ENCODE measurements at regions not wholly inside any gene's neighbourhood (a gene's known extent, or its start where the extent isn't known, plus 50 kb on each side); places are given as distances from the start of the nearest gene placed in this dataset.

GRCh38 chr1:216847397-216848036, 124.3 kb upstream of the ESRRG start:
- no peak for DNase-seq

GRCh38 chr1:216846339-216846738, 123.1 kb upstream of the ESRRG start:
- no peak for DNase-seq

GRCh38 chr1:216843409-216843808, 120.2 kb upstream of the ESRRG start:
- no peak for DNase-seq

GRCh38 chr1:216841165-216841564, 117.9 kb upstream of the ESRRG start:
- DNase-seq, result no peak

DNA sequence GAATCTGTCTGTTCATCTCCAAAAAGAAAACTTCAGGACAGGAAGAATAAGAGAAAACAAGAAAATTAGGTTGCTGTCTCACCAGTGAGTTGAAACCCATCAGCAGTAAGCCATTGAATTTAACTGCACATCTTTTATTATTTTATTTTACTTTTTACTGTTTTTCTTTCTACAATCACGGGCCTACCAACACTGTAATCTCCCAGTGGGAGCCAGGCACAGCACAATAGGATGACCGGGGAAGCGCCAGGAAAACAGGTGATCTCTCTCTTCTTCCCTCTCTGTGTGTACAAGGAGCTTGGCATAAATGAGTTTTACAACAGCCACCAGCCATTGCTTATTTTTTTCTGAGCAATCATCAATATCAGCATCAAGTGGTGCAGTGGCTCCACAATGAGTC, 113.1 kb upstream of the ESRRG start:
- DNase-seq, result no peak

GRCh38 chr1:216833509-216833908, 110.3 kb upstream of the ESRRG start:
- no peak for DNase-seq

DNA sequence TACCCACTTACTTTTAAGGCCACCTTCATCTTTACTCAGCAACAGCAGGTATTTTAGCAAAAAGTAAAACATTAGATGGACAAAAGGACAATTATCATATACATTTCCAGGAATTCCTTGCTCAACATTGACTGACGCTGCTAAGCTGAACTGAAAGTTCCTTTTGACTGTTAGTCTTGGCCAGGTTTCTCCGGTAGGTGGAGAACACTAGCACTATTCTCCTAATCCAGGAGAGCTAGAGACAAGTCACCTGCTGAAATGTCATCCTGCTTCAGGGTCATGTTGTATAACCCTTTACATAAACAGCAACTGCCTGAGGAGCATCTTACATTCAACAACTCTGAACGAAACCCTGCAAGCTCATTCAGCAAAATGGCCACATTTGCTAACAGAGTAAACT, 109.0 kb upstream of the ESRRG start:
- DNase-seq, result no peak

DNA sequence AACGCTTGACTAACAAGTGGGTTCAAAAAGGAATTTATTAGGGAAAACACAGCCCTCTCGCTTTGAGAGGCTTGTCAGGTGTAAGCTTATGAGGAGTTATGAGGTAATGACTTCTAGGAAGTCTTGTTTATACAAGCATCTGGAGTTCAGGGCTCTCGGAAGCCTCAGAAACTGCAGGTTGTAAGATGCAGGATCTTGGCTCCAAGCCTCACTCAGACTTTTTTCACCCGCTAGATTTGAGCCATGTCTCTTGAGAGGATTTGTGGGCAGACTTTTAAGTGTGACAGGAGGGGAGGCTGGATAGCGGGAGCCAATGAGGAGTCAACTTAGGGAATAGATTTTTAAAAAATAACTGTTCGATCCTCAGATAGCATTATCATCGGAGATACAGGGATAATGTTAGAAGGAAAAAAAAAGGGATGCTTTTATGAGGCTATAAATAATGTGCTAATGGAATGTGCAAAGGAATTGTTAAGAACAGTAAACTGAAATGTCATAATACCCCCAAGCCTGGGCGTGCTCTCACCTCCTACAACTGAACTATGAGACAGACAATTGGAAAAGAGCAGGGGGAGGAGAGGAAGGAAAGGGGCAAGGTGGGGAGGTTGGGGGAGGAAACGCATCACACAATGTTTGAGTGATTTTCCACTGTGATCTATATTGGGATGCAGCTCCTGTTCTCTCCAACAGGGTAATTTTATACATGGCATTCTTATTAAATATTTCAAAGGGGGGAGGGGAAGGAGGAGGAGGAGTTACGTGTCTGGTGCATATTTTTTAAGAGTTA, 107.4 kb upstream of the ESRRG start:
- DNase-seq, result no peak

GRCh38 chr1:216827251-216827650, 104.0 kb upstream of the ESRRG start:
- no peak for DNase-seq

DNA sequence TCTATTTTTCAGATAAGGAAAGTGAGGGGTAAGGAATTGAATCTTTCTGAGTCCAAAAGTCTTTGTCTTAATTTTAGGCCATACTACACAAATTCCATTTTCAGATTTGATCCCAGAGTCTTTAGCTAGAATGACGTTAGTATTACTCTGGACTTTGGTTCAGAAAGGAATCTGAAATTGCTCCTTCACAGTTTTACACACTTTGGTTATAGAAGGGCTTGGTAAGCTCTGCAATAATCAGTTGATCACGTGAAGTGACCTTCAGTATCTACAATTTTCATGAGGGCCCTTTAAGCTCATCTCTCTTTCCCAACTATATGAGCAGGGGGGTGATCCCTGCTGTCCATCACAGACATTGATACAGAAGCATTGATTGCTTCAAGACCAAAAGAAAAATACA, 103.4 kb upstream of the ESRRG start:
- DNase-seq, result no peak

GRCh38 chr1:216826214-216826613, 103.0 kb upstream of the ESRRG start:
- DNase-seq, result no peak

DNA sequence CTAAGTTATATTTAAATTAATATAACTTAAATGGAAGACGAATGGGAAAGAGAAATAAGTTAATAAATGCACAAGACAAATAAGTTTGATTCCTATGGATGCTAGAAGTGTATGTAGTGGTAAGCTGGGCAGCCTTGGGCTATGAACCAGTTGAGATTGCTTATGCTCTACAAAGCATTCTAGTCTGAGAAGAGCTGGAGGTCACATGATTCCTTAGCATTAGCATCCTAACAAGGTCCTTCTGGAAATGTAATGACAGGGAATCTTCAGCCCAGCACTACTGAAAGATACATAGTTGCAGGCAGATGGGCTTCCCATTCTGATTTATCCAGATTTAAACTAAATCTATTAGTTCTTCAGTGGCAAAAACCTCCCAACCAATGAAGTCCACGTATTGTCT, 102.3 kb upstream of the ESRRG start:
- DNase-seq, result no peak

GRCh38 chr1:216824511-216824910, 101.3 kb upstream of the ESRRG start:
- no peak for DNase-seq

GRCh38 chr1:216823731-216824130, 100.5 kb upstream of the ESRRG start:
- DNase-seq, result no peak

DNA sequence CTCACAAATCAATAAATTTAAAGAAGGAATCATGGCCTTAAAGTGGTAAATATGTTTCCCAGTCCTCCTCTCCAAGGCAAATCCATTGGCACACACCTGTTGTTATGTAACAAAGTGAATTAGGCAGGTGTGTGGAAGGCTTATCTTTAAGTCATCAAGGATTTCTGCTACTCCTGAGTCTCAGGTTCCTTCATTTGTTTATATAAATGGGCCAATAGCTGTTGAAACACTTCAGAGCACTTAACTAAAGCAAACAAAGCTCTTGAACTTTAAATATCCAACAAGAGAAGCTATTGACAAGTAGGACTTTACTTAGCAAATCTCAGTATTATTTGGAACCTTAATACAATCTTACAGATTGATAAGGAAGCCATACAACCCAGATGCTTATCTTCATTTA, 99.3 kb upstream of the ESRRG start:
- peak; percentile 62 for DNase-seq

- no peak for DNase-seq
Measured at GRCh38 chr1:216820345-216820744, 97.1 kb upstream of the ESRRG start.

DNA sequence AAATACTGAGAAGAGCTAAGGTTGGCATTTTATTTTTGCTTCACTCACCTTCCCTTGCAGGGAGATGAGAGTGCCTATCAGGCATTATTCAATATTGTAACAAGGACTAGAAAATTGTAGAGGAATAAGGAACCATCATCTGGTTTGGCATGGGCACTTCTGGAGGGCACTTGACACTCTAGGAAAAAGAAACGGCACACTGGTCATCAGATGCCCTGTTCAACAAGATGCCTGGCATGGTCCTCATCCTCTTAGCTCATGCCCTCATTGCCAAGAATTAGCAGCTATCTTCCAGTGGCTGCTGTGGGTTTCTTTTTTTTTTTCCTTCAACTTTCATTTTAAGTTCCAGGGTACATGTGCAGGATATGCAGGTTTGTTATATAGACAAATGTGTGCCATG, 95.1 kb upstream of the ESRRG start:
- no peak for DNase-seq

- no peak for DNase-seq
Measured at GRCh38 chr1:216815260-216816131, 92.3 kb upstream of the ESRRG start.

- DNase-seq, result no peak
Measured at GRCh38 chr1:216814576-216815259, 91.5 kb upstream of the ESRRG start.

DNA sequence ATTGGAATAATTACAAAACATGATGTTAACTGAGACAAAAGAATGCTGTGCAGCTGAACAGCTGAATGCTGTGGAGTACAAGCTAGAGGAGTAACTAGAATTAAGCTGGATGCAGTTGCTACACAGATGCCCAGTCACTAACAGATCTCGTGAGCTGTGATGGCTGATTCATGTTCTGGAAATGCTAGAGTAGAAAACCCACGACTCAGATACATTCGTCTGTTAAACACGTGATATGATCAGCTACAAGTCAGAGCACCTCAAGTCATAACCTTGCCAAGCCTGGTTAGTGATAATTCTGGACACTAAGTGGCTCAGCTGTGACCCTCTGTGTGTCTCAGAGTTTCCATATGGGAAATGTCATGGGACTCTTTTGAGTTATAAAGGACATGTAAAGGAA, 89.7 kb upstream of the ESRRG start:
- DNase-seq, result no peak

- no peak for DNase-seq
Measured at GRCh38 chr1:216809649-216810048, 86.4 kb upstream of the ESRRG start.

GRCh38 chr1:216807696-216808095, 84.5 kb upstream of the ESRRG start:
- DNase-seq, result no peak

DNA sequence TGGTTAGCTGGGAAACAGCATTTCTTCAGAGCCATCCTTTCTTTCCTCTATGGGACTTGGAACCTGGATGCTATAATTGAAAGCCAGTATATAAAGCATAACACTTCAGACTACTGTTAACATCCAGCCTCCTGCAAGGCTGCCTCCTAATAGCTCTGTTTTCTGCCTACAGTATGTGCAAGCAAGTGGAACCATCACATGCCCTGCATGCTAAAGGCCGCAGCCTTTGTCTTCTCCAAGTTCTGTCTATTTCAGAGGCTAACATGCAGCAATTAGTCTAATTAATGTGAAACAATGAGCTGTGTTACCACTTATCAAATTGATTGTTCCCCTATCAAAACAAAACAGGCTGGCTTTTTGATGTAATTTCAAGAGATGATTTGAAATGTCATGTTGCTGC, 82.7 kb upstream of the ESRRG start:
- DNase-seq, result no peak
